Non-pigmented ciliary epithelial cell (primary cell): ENCODE measurements at regions not wholly inside any gene's neighbourhood (a gene's known extent, or its start where the extent isn't known, plus 50 kb on each side); places are given as distances from the start of the nearest gene placed in this dataset.

ENCODE experiments used
- DNase-seq: peaks from one replicate; pipeline ENCODE4 v3.0.0-alpha.2; 2010; ENCODE audit warnings: low read depth

- DNase-seq, result no peak
These were observed 81.7 kb upstream of the CADM2 start for GRCh38 chr3:84877092-84877491.

- no peak for DNase-seq
These were observed 77.5 kb upstream of the CADM2 start for GRCh38 chr3:84881288-84881687.

- no peak for DNase-seq
These were observed 73.4 kb upstream of the CADM2 start for GRCh38 chr3:84885199-84885882.

- no peak for DNase-seq
These were observed 66.9 kb upstream of the CADM2 start for GRCh38 chr3:84891851-84892250.

GRCh38 chr3:84893211-84893610, 65.6 kb upstream of the CADM2 start:
- no peak for DNase-seq

- DNase-seq, result no peak
These were observed 54.6 kb upstream of the CADM2 start for GRCh38 chr3:84904212-84904611.

GRCh38 chr3:84904816-84905555, 53.8 kb upstream of the CADM2 start:
- DNase-seq, result no peak

GRCh38 chr3:84905556-84905920, 53.3 kb upstream of the CADM2 start:
- no peak for DNase-seq

GRCh38 chr3:84906065-84906464, 52.7 kb upstream of the CADM2 start:
- DNase-seq, result no peak
